Liver (tissue), 8 donors: ENCODE measurements at regions not wholly inside any gene's neighbourhood (a gene's known extent, or its start where the extent isn't known, plus 50 kb on each side); places are given as distances from the start of the nearest gene placed in this dataset.

ENCODE experiments used
- DNase-seq: peaks from one replicate; pipeline ENCODE4 v3.0.0-alpha.2; 2017; ENCODE audit warnings: low spot score
- H3K27ac ChIP-seq, 2 donors: one replicate each; pipeline ENCODE4 v1.7.0; 2013; ENCODE audit warnings: inconsistent platforms in 2 of 2, low read length in 2 of 2, control low read depth in 1 of 2, low read depth in 1 of 2, mild to moderate bottlenecking in 1 of 2
- H3K27me3 ChIP-seq, 4 donors: one replicate each; pipeline versions ENCODE4 v1.6.1 to v1.7.0; 2013; ENCODE audit warnings: low read length in 3 of 4, inconsistent platforms in 1 of 4, mild to moderate bottlenecking in 1 of 4, moderate library complexity in 1 of 4; ENCODE audit not compliant: control insufficient read depth in 4 of 4, insufficient read depth in 4 of 4
- H3K36me3 ChIP-seq, 4 donors: one replicate each; pipeline versions ENCODE4 v1.6.1 to v1.7.0; 2013; ENCODE audit warnings: low read length in 3 of 4, mild to moderate bottlenecking in 3 of 4, low read depth in 1 of 4, moderate library complexity in 1 of 4; ENCODE audit not compliant: control insufficient read depth in 4 of 4, insufficient read depth in 3 of 4
- H3K4me1 ChIP-seq, 4 donors: one replicate each; pipeline versions ENCODE4 v1.6.1 to v1.7.0; 2013; ENCODE audit warnings: low read length in 3 of 4, mild to moderate bottlenecking in 3 of 4, moderate library complexity in 1 of 4; ENCODE audit not compliant: control insufficient read depth in 4 of 4, insufficient read depth in 4 of 4
- H3K4me3 ChIP-seq, 3 donors: one replicate each; pipeline versions ENCODE4 v1.6.1 to v1.7.0; 2013; ENCODE audit warnings: low read length in 3 of 3, control low read depth in 1 of 3, low read depth in 1 of 3, mild to moderate bottlenecking in 1 of 3
- H3K9ac ChIP-seq, 2 donors: one replicate each; pipeline ENCODE4 v1.7.0; 2013; ENCODE audit warnings: low read length in 2 of 2, mild to moderate bottlenecking in 2 of 2, moderate library complexity in 2 of 2, control low read depth in 1 of 2, low read depth in 1 of 2
- H3K9me3 ChIP-seq, 4 donors: one replicate each; pipeline versions ENCODE4 v1.6.1 to v1.7.0; 2013; ENCODE audit warnings: low read length in 3 of 4; ENCODE audit not compliant: control insufficient read depth in 4 of 4
- EGR1 ChIP-seq, 2 donors: IDR thresholded peaks; 2 replicates each; pipeline ENCODE4 v1.6.1; 2016 to 2018; ENCODE audit warnings: antibody characterized with exemption in 2 of 2, low read depth in 2 of 2
- FOXA1 ChIP-seq: IDR thresholded peaks from 2 replicates; pipeline ENCODE4 v1.6.1; 2016; ENCODE audit warnings: antibody characterized with exemption
- FOXA2 ChIP-seq: IDR thresholded peaks from 2 replicates; pipeline ENCODE4 v1.6.1; 2016; ENCODE audit warnings: antibody characterized with exemption
- GABPA ChIP-seq, 2 donors: IDR thresholded peaks in 1 of 2; conservative IDR thresholded peaks in 1 of 2; 2 replicates each; pipeline ENCODE4 v1.6.1; 2016; ENCODE audit warnings: antibody characterized with exemption in 2 of 2, mild to moderate bottlenecking in 1 of 2, moderate library complexity in 1 of 2
- HNF4A ChIP-seq, 2 donors: conservative IDR thresholded peaks; 2 replicates each; pipeline ENCODE4 v1.6.1; 2016; ENCODE audit warnings: antibody characterized with exemption in 2 of 2, mild to moderate bottlenecking in 2 of 2
- HNF4G ChIP-seq: IDR thresholded peaks from 2 replicates; pipeline ENCODE4 v1.6.1; 2016; ENCODE audit warnings: antibody characterized with exemption
- JUND ChIP-seq, 2 donors: IDR thresholded peaks; 2 replicates each; pipeline ENCODE4 v1.6.1; 2016; ENCODE audit warnings: antibody characterized with exemption in 2 of 2
- NR2F2 ChIP-seq: IDR thresholded peaks from 2 replicates; pipeline ENCODE4 v1.6.1; 2016; ENCODE audit warnings: antibody characterized with exemption
- RAD21 ChIP-seq, 2 donors: IDR thresholded peaks; 2 replicates each; pipeline ENCODE4 v1.6.1; 2016; ENCODE audit warnings: antibody characterized with exemption in 2 of 2, mild to moderate bottlenecking in 2 of 2
- RXRA ChIP-seq, 2 donors: IDR thresholded peaks; 2 replicates each; pipeline ENCODE4 v1.6.1; 2017 to 2018; ENCODE audit warnings: antibody characterized with exemption in 2 of 2, mild to moderate bottlenecking in 1 of 2
- SP1 ChIP-seq: IDR thresholded peaks from 2 replicates; pipeline ENCODE4 v1.6.1; 2018; ENCODE audit warnings: antibody characterized with exemption, mild to moderate bottlenecking
- TAF1 ChIP-seq: conservative IDR thresholded peaks from 2 replicates; pipeline ENCODE4 v1.6.1; 2016; ENCODE audit warnings: antibody characterized with exemption, mild to moderate bottlenecking
- YY1 ChIP-seq: IDR thresholded peaks from 2 replicates; pipeline ENCODE4 v1.6.1; 2016; ENCODE audit warnings: antibody characterized with exemption, mild to moderate bottlenecking
- WGBS: extraction: QIAGEN DNeasy Blood & Tissue Kit; methylation state at CpG from one replicate; pipeline ENCODE4 v1.1.7; 2013; 5-methylcytosine and 5-hydroxymethylcytosine counted together
- TF ChIP-seq, protein P1 (sequence below): IDR thresholded peaks from 2 replicates; pipeline ENCODE4 v1.6.1; 2016; ENCODE audit warnings: antibody characterized with exemption
- TF ChIP-seq, protein P2 (sequence below): fragments of 150-350 bp; IDR thresholded peaks from 2 replicates; pipeline ENCODE4 v1.5.1; 2017; ENCODE audit warnings: improper control_type of control experiment, low read depth, low read length; ENCODE audit not compliant: missing input control
- TF ChIP-seq, protein P3 (sequence below): IDR thresholded peaks from 2 replicates; pipeline ENCODE4 v1.6.1; 2016; ENCODE audit warnings: antibody characterized with exemption
- TF ChIP-seq, protein P4 (sequence below): IDR thresholded peaks from 2 replicates; pipeline ENCODE4 v1.6.1; 2016; ENCODE audit warnings: antibody characterized with exemption, mild to moderate bottlenecking
- donor health status: healthy.
- donor health status: healthy.
- donor health status: healthy.
- donor health status: healthy.
- donor health status: healthy.

DNA sequence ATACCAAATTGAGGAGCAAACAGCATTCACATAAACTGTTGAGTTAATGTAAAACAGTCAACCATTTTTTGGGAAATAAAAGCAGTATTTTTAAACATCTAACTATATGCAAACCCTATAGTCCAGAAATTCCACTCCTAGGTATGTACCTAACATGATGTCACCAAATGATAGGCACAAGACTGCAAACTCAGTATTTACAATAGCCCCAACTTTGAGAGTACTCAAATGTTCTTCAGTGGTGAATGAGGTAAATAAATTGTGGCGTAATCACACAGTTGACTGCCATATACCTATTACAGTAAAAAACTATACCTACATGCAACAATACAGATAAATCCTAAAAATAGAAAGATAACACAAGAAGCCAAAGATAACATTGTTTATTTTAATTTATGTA lies 1243.8 kb upstream of the ADGRL3 start:
- Histone ChIP-seq H3K27me3 (peaks cover 0 to 2% (median 0%) of the 10 kb centered on the region in 4 donors), H3K9me3 (no peaks in the 10 kb centered on the region), H3K9ac (no peak overlapping the region), H3K4me1 (no peaks in the 10 kb centered on the region), H3K4me3 (no peak overlapping the region), H3K36me3 (no peaks in the 10 kb centered on the region), H3K27ac (no peak overlapping the region)
- DNase-seq = no peak
- no peak for TF ChIP-seq NR2F2
- TF ChIP-seq FOXA1 = no peak
- TF ChIP-seq, protein P1, sequence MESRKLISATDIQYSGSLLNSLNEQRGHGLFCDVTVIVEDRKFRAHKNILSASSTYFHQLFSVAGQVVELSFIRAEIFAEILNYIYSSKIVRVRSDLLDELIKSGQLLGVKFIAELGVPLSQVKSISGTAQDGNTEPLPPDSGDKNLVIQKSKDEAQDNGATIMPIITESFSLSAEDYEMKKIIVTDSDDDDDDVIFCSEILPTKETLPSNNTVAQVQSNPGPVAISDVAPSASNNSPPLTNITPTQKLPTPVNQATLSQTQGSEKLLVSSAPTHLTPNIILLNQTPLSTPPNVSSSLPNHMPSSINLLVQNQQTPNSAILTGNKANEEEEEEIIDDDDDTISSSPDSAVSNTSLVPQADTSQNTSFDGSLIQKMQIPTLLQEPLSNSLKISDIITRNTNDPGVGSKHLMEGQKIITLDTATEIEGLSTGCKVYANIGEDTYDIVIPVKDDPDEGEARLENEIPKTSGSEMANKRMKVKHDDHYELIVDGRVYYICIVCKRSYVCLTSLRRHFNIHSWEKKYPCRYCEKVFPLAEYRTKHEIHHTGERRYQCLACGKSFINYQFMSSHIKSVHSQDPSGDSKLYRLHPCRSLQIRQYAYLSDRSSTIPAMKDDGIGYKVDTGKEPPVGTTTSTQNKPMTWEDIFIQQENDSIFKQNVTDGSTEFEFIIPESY = no peak
- TF ChIP-seq SP1 = no peak
- TF ChIP-seq, protein P2, sequence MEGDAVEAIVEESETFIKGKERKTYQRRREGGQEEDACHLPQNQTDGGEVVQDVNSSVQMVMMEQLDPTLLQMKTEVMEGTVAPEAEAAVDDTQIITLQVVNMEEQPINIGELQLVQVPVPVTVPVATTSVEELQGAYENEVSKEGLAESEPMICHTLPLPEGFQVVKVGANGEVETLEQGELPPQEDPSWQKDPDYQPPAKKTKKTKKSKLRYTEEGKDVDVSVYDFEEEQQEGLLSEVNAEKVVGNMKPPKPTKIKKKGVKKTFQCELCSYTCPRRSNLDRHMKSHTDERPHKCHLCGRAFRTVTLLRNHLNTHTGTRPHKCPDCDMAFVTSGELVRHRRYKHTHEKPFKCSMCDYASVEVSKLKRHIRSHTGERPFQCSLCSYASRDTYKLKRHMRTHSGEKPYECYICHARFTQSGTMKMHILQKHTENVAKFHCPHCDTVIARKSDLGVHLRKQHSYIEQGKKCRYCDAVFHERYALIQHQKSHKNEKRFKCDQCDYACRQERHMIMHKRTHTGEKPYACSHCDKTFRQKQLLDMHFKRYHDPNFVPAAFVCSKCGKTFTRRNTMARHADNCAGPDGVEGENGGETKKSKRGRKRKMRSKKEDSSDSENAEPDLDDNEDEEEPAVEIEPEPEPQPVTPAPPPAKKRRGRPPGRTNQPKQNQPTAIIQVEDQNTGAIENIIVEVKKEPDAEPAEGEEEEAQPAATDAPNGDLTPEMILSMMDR = no peak
- TF ChIP-seq, protein P3, sequence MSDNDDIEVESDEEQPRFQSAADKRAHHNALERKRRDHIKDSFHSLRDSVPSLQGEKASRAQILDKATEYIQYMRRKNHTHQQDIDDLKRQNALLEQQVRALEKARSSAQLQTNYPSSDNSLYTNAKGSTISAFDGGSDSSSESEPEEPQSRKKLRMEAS = no peak
- no peak for TF ChIP-seq RAD21 (IDR thresholded peaks at IDR 0.05)
- TF ChIP-seq GABPA (IDR thresholded peaks at IDR 0.05 in 1 of 2, conservative IDR thresholded peaks at IDR 0.05 in 1 of 2) = no peak
- 94% methylated on average over 1 of the region's 1 CpG for WGBS

DNA sequence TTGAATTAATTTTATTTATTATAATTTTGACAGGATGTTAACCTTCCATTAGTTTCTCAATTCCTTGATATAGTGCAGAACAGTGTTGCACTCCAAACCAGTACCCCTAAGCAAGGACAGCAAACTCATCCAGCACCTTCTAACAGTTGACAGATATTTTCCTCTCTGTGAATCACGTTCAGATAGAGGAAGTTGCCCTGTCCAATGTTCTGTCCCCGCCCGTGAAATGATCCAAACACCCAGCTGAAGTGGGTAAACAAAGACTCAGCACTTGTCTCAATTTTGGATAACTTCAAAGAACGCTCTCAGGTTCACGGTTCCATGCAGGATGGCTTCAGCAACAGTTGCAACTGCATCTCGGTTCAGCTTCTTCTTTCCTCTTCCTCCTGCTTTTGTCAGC lies 1240.0 kb upstream of the ADGRL3 start:
- TF ChIP-seq YY1 = no peak
- TF ChIP-seq, protein P3 = no peak
- no peak for TF ChIP-seq HNF4A (conservative IDR thresholded peaks at IDR 0.05)
- no peak for TF ChIP-seq HNF4G
- no peak for TF ChIP-seq TAF1
- no peak for TF ChIP-seq FOXA2
- TF ChIP-seq JUND (IDR thresholded peaks at IDR 0.05) = no peak
- no peak for TF ChIP-seq SP1
- TF ChIP-seq FOXA1 = no peak
- TF ChIP-seq, protein P4, sequence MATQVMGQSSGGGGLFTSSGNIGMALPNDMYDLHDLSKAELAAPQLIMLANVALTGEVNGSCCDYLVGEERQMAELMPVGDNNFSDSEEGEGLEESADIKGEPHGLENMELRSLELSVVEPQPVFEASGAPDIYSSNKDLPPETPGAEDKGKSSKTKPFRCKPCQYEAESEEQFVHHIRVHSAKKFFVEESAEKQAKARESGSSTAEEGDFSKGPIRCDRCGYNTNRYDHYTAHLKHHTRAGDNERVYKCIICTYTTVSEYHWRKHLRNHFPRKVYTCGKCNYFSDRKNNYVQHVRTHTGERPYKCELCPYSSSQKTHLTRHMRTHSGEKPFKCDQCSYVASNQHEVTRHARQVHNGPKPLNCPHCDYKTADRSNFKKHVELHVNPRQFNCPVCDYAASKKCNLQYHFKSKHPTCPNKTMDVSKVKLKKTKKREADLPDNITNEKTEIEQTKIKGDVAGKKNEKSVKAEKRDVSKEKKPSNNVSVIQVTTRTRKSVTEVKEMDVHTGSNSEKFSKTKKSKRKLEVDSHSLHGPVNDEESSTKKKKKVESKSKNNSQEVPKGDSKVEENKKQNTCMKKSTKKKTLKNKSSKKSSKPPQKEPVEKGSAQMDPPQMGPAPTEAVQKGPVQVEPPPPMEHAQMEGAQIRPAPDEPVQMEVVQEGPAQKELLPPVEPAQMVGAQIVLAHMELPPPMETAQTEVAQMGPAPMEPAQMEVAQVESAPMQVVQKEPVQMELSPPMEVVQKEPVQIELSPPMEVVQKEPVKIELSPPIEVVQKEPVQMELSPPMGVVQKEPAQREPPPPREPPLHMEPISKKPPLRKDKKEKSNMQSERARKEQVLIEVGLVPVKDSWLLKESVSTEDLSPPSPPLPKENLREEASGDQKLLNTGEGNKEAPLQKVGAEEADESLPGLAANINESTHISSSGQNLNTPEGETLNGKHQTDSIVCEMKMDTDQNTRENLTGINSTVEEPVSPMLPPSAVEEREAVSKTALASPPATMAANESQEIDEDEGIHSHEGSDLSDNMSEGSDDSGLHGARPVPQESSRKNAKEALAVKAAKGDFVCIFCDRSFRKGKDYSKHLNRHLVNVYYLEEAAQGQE = no peak
- TF ChIP-seq EGR1 (IDR thresholded peaks at IDR 0.05; ENCODE audit: low read depth in 2 of 2) = no peak
- TF ChIP-seq RXRA (IDR thresholded peaks at IDR 0.05) = no peak
- TF ChIP-seq, protein P1 = no peak
- no peak overlapping the region for H3K4me3 ChIP-seq
- 59% methylated on average over 6 of the region's 6 CpGs for WGBS
- H3K4me1 ChIP-seq = no peaks in the 10 kb centered on the region
- no peak overlapping the region for H3K9ac ChIP-seq
- no peaks in the 10 kb centered on the region for H3K9me3 ChIP-seq
- H3K27ac ChIP-seq = no peak overlapping the region
- H3K36me3 ChIP-seq = no peaks in the 10 kb centered on the region
- no peak for DNase-seq
- H3K27me3 ChIP-seq = peaks cover 0 to 2% (median 0%) of the 10 kb centered on the region in 4 donors
